ENCODE measurements at regions not wholly inside any gene's neighbourhood (a gene's known extent, or its start where the extent isn't known, plus 50 kb on each side); places are given as distances from the start of the nearest gene placed in this dataset.

DNA sequence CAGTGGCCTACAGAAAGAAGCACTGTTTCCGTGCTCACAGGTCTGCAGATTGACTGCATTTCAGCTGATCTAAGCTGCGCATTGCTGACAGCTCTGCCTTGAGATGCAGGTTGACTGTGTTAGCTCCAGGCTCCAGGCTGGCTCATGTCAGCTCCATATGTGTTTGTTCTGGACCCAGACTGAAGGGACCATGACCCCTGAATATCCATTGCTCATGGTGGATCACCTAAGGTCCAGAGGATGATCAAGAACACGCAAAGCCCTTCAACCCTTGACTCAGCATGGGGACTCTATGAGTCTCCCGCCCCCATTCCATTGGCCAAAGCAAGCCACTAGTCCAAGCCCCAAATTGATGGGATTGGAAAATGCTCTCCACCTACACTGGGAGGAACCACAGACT lies 239.3 kb upstream of the C16orf82 start:
- TF ChIP-seq, protein P1, sequence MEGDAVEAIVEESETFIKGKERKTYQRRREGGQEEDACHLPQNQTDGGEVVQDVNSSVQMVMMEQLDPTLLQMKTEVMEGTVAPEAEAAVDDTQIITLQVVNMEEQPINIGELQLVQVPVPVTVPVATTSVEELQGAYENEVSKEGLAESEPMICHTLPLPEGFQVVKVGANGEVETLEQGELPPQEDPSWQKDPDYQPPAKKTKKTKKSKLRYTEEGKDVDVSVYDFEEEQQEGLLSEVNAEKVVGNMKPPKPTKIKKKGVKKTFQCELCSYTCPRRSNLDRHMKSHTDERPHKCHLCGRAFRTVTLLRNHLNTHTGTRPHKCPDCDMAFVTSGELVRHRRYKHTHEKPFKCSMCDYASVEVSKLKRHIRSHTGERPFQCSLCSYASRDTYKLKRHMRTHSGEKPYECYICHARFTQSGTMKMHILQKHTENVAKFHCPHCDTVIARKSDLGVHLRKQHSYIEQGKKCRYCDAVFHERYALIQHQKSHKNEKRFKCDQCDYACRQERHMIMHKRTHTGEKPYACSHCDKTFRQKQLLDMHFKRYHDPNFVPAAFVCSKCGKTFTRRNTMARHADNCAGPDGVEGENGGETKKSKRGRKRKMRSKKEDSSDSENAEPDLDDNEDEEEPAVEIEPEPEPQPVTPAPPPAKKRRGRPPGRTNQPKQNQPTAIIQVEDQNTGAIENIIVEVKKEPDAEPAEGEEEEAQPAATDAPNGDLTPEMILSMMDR (IDR thresholded peaks at IDR 0.05), result no peak
- TF ChIP-seq SMAD4 (CRISPR knock-in tag; IDR thresholded peaks at IDR 0.05) (no peak), ELF4 (CRISPR knock-in tag; IDR thresholded peaks at IDR 0.05; ENCODE audit: low read depth) (no peak), ESRRA (CRISPR knock-in tag; IDR thresholded peaks at IDR 0.05; ENCODE audit: borderline replicate concordance) (no peak), NFYB (CRISPR knock-in tag; conservative IDR thresholded peaks at IDR 0.05; ENCODE audit: low read depth) (no peak), SP1 (CRISPR knock-in tag; conservative IDR thresholded peaks at IDR 0.05) (no peak), JUN (CRISPR knock-in tag; IDR thresholded peaks at IDR 0.05) (no peak), RELA (CRISPR knock-in tag; IDR thresholded peaks at IDR 0.05; ENCODE audit: borderline replicate concordance) (no peak), TEAD4 (CRISPR knock-in tag; IDR thresholded peaks at IDR 0.05) (no peak), CREB1 (CRISPR knock-in tag; IDR thresholded peaks at IDR 0.05) (no peak)
- TF ChIP-seq, protein P2, sequence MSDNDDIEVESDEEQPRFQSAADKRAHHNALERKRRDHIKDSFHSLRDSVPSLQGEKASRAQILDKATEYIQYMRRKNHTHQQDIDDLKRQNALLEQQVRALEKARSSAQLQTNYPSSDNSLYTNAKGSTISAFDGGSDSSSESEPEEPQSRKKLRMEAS (CRISPR knock-in tag; IDR thresholded peaks at IDR 0.05), result no peak
- TF ChIP-seq, protein P3, sequence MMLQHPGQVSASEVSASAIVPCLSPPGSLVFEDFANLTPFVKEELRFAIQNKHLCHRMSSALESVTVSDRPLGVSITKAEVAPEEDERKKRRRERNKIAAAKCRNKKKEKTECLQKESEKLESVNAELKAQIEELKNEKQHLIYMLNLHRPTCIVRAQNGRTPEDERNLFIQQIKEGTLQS (CRISPR knock-in tag; conservative IDR thresholded peaks at IDR 0.05), result no peak
- TF ChIP-seq, protein P4, sequence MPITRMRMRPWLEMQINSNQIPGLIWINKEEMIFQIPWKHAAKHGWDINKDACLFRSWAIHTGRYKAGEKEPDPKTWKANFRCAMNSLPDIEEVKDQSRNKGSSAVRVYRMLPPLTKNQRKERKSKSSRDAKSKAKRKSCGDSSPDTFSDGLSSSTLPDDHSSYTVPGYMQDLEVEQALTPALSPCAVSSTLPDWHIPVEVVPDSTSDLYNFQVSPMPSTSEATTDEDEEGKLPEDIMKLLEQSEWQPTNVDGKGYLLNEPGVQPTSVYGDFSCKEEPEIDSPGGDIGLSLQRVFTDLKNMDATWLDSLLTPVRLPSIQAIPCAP (CRISPR knock-in tag; IDR thresholded peaks at IDR 0.05), result no peak
- TF ChIP-seq, protein P5, sequence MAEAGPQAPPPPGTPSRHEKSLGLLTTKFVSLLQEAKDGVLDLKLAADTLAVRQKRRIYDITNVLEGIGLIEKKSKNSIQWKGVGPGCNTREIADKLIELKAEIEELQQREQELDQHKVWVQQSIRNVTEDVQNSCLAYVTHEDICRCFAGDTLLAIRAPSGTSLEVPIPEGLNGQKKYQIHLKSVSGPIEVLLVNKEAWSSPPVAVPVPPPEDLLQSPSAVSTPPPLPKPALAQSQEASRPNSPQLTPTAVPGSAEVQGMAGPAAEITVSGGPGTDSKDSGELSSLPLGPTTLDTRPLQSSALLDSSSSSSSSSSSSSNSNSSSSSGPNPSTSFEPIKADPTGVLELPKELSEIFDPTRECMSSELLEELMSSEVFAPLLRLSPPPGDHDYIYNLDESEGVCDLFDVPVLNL (CRISPR knock-in tag; IDR thresholded peaks at IDR 0.05; ENCODE audit: borderline replicate concordance, low read depth), result no peak
